GM21825 (cell line): ENCODE measurements at regions not wholly inside any gene's neighbourhood (a gene's known extent, or its start where the extent isn't known, plus 50 kb on each side); places are given as distances from the start of the nearest gene placed in this dataset.

Experiments used
- ATAC-seq: cut with Tn5 transposase; IDR thresholded peaks from one replicate; pipeline ENCODE4 v1.9.1; 2021; ENCODE audit warnings: mild to moderate bottlenecking, moderate library complexity; ENCODE audit not compliant: unreplicated experiment

- no peak for ATAC-seq
Observed at GRCh38 chr9:117548556-117548955, 133.7 kb upstream of the ASTN2 start.

- ATAC-seq: no peak
Observed at GRCh38 chr9:117547904-117548303, 133.0 kb upstream of the ASTN2 start.

GRCh38 chr9:117546894-117547678, 132.2 kb upstream of the ASTN2 start:
- no peak for ATAC-seq

- ATAC-seq: no peak
Observed at GRCh38 chr9:117545846-117546245, 131.0 kb upstream of the ASTN2 start.

GRCh38 chr9:117543089-117543488, 128.2 kb upstream of the ASTN2 start:
- ATAC-seq: no peak

- ATAC-seq: no peak
Observed at GRCh38 chr9:117542021-117542420, 127.2 kb upstream of the ASTN2 start.

GRCh38 chr9:117541181-117541580, 126.3 kb upstream of the ASTN2 start:
- no peak for ATAC-seq

- ATAC-seq: no peak
Observed at GRCh38 chr9:117535973-117536372, 121.1 kb upstream of the ASTN2 start.

GRCh38 chr9:117535434-117535833, 120.6 kb upstream of the ASTN2 start:
- ATAC-seq: no peak

GRCh38 chr9:117528225-117528624, 113.4 kb upstream of the ASTN2 start:
- no peak for ATAC-seq

GRCh38 chr9:117526674-117527073, 111.8 kb upstream of the ASTN2 start:
- no peak for ATAC-seq

- ATAC-seq: no peak
Observed at GRCh38 chr9:117523531-117524153, 108.8 kb upstream of the ASTN2 start.

- ATAC-seq: no peak
Observed at GRCh38 chr9:117521293-117521692, 106.4 kb upstream of the ASTN2 start.

GRCh38 chr9:117516676-117517632, 102.1 kb upstream of the ASTN2 start:
- ATAC-seq: no peak

GRCh38 chr9:117511852-117512481, 97.1 kb upstream of the ASTN2 start:
- no peak for ATAC-seq

GRCh38 chr9:117496307-117496706, 81.5 kb upstream of the ASTN2 start:
- ATAC-seq: no peak

GRCh38 chr9:117494401-117495090, 79.7 kb upstream of the ASTN2 start:
- no peak for ATAC-seq

- ATAC-seq: no peak
Observed at GRCh38 chr9:117492476-117492875, 77.6 kb upstream of the ASTN2 start.

GRCh38 chr9:117491491-117491890, 76.6 kb upstream of the ASTN2 start:
- ATAC-seq: no peak

- ATAC-seq: no peak
Observed at GRCh38 chr9:117490199-117490598, 75.3 kb upstream of the ASTN2 start.
